Nephron (organoid): ENCODE measurements at regions not wholly inside any gene's neighbourhood (a gene's known extent, or its start where the extent isn't known, plus 50 kb on each side); places are given as distances from the start of the nearest gene placed in this dataset.

Experiments
- H3K27ac Mint-ChIP-seq, 3 experiments: 2 replicates each; pipeline ENCODE4 v1.8.0; 2020; ENCODE audit warnings: mixed read lengths in 3 of 3, mild to moderate bottlenecking in 2 of 3, moderate library complexity in 1 of 3
- H3K27me3 Mint-ChIP-seq: 2 replicates; pipeline ENCODE4 v1.8.0; 2021; ENCODE audit warnings: low read depth, mild to moderate bottlenecking, moderate library complexity, mixed read lengths
- H3K36me3 Mint-ChIP-seq: 2 replicates; pipeline ENCODE4 v1.8.0; 2020; ENCODE audit warnings: low read depth, mixed read lengths
- H3K4me1 Mint-ChIP-seq: 2 replicates; pipeline ENCODE4 v1.8.0; 2020; ENCODE audit warnings: mixed read lengths
- H3K4me3 Mint-ChIP-seq, 3 experiments: 2 replicates each; pipeline ENCODE4 v1.8.0; 2020; ENCODE audit warnings: mild to moderate bottlenecking in 3 of 3, mixed read lengths in 3 of 3, moderate library complexity in 2 of 3
- H3K9me3 Mint-ChIP-seq: 2 replicates; pipeline ENCODE4 v1.8.0; 2020; ENCODE audit warnings: mixed read lengths
- TF ChIP-seq, protein P1 (sequence below), 3 experiments: fragments of 200-600 bp; sonication (generic); IDR thresholded peaks; one replicate each; pipeline ENCODE4 v1.5.0; 2021; ENCODE audit warnings: antibody characterized with exemption in 3 of 3; ENCODE audit not compliant: unreplicated experiment in 3 of 3

DNA sequence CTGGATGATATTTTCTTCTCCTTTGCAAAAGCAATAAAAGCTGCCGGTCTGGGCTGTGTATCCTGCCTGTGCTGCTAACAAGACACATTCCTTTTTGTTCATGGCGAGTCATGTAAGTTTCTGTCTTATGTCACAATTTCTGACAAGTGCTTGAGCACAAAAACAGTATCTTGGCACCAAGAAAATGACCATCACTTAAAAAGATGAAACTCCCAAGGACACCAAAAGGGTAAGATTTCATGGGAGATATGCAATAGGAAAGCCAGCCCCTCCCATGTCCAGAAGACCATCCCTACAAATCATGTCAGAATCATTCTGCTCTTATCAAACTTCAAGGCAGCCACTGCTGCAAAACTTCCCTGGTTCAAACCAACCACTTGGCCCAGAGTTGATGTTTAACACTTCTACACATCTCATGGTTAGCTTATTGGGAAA is 375.4 kb upstream of the ZNF507 start:
- H3K36me3 Mint-ChIP-seq: no peaks in the 10 kb centered on the region
- peaks cover 4% of the 10 kb centered on the region for H3K27me3 Mint-ChIP-seq
- H3K4me3 Mint-ChIP-seq: no peak overlapping the region
- peaks cover 37% of the 10 kb centered on the region for H3K4me1 Mint-ChIP-seq
- H3K9me3 Mint-ChIP-seq: no peaks in the 10 kb centered on the region
- H3K27ac Mint-ChIP-seq: peak overlapping the region; percentile 70 to 87 (median 86)
- TF ChIP-seq, protein P1, sequence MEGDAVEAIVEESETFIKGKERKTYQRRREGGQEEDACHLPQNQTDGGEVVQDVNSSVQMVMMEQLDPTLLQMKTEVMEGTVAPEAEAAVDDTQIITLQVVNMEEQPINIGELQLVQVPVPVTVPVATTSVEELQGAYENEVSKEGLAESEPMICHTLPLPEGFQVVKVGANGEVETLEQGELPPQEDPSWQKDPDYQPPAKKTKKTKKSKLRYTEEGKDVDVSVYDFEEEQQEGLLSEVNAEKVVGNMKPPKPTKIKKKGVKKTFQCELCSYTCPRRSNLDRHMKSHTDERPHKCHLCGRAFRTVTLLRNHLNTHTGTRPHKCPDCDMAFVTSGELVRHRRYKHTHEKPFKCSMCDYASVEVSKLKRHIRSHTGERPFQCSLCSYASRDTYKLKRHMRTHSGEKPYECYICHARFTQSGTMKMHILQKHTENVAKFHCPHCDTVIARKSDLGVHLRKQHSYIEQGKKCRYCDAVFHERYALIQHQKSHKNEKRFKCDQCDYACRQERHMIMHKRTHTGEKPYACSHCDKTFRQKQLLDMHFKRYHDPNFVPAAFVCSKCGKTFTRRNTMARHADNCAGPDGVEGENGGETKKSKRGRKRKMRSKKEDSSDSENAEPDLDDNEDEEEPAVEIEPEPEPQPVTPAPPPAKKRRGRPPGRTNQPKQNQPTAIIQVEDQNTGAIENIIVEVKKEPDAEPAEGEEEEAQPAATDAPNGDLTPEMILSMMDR (IDR thresholded peaks at IDR 0.05; ENCODE audit: unreplicated experiment in 3 of 3): no peak

DNA sequence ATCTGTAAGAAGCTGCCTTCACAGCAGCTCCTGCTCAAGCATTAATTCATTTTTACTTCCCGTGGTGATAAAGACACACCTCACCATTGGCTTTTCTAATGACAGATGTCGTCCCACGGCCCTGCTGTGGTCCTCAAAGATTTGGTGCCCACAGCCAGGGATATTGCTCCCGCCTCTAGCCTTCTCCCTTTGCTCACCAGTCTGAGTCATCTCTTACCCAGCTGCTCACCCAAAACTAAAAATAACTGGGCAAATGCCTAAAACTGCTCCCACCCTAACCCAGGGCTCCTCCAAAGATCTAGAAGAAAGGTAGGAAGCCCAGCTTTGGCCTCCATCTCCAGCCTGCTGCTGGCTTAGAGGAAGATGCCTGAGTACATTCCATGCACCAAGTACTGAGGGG is 371.1 kb upstream of the ZNF507 start:
- H3K4me1 Mint-ChIP-seq: peaks cover 20% of the 10 kb centered on the region
- no peaks in the 10 kb centered on the region for H3K27me3 Mint-ChIP-seq
- TF ChIP-seq, protein P1 (IDR thresholded peaks at IDR 0.05; ENCODE audit: unreplicated experiment in 3 of 3): no peak
- no peaks in the 10 kb centered on the region for H3K9me3 Mint-ChIP-seq
- peak overlapping the region in 1 of 3 experiments; percentile 45 for H3K27ac Mint-ChIP-seq
- H3K4me3 Mint-ChIP-seq: no peak overlapping the region
- no peaks in the 10 kb centered on the region for H3K36me3 Mint-ChIP-seq

DNA sequence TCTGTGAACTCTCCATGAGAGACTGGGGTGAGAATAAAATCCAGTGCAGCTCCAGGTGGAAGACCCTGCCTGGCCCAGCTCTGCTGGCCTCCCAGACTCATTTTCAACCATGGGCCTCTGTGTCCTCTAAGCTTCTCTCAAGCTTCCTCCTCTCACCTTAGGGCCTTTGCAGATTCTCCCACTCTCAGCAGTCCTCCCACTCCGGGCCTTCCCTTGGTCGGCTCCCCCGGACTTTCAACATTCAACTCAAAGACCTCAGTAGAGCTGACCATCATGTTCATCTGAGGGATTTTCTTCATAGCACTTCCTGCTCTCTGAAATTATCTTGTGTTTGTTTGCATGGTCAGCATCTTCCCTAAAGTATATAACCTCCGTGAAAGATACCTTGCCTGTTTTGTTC is 370.5 kb upstream of the ZNF507 start:
- no peaks in the 10 kb centered on the region for H3K36me3 Mint-ChIP-seq
- H3K27ac Mint-ChIP-seq: peak overlapping the region in 2 of 3 experiments; percentile 45 to 84
- no peak overlapping the region for H3K4me3 Mint-ChIP-seq
- TF ChIP-seq, protein P1 (IDR thresholded peaks at IDR 0.05; ENCODE audit: unreplicated experiment in 3 of 3): no peak
- peaks cover 14% of the 10 kb centered on the region for H3K4me1 Mint-ChIP-seq
- no peaks in the 10 kb centered on the region for H3K9me3 Mint-ChIP-seq
- no peaks in the 10 kb centered on the region for H3K27me3 Mint-ChIP-seq

DNA sequence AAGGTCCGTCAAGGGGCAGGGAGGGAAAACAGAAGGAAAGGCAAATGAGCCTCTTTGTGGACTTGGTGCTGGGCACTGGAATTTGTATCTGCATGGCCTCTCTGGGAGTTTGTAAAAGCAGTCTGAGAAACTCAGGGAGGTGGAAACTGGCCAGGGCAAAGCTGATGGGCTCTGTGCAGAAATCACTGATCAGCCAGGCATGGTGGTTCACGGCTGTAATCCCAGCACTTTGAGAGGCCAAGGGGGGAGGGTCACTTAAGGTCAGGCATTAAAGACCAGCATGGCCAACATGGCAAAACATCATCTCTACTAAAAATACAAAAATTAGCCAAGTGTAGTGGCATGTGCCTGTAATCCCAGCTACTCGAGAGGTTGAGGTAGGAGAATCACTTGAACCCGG is 369.9 kb upstream of the ZNF507 start:
- Mint-ChIP-seq H3K27ac (peak overlapping the region in 2 of 3 experiments; percentile 45 to 84), H3K9me3 (no peaks in the 10 kb centered on the region), H3K27me3 (no peaks in the 10 kb centered on the region), H3K36me3 (no peaks in the 10 kb centered on the region), H3K4me1 (peaks cover 10% of the 10 kb centered on the region), H3K4me3 (no peak overlapping the region)
- TF ChIP-seq, protein P1 (IDR thresholded peaks at IDR 0.05; ENCODE audit: unreplicated experiment in 3 of 3): no peak

DNA sequence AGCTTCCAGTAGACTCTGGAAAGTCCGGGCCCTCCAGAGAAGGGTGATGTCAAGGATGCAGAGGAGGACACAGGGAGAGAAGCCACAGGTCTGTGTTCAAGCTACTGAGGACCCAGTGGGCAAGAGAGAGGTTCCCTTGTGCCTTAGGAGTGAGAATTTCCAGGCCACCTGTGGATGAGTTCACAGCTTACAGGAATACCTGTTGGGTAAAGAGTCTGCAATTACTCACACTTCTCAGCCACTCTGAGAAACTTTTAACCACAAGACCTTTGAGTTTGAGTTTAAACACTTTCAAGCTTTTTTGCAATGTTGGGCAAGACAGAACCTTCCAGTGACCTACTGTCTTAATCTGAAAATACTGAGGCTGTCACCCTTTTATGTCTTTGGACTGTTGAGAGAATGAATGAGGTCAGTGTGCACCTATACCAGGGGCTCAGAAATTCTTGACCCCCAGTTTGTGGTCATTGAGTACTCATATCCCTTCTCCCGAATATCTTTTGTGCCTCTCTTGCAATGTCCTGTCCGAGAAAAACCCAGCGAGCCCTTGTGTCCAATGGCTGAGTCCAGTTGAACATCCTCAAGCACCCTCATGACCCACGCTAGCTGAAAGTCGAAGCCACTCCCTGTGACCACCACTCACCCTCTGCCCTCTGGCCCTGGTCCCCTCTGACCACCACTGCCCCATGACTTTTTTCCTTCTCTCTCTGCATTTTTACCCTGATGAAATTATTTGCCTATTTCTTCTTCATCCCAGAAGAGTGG is 368.5 kb upstream of the ZNF507 start:
- H3K4me1 Mint-ChIP-seq: peaks cover 10% of the 10 kb centered on the region
- no peaks in the 10 kb centered on the region for H3K9me3 Mint-ChIP-seq
- H3K36me3 Mint-ChIP-seq: no peaks in the 10 kb centered on the region
- TF ChIP-seq, protein P1 (IDR thresholded peaks at IDR 0.05; ENCODE audit: unreplicated experiment in 3 of 3): no peak
- H3K27ac Mint-ChIP-seq: peak overlapping the region in 1 of 3 experiments; percentile 14
- H3K4me3 Mint-ChIP-seq: no peak overlapping the region
- H3K27me3 Mint-ChIP-seq: no peaks in the 10 kb centered on the region

DNA sequence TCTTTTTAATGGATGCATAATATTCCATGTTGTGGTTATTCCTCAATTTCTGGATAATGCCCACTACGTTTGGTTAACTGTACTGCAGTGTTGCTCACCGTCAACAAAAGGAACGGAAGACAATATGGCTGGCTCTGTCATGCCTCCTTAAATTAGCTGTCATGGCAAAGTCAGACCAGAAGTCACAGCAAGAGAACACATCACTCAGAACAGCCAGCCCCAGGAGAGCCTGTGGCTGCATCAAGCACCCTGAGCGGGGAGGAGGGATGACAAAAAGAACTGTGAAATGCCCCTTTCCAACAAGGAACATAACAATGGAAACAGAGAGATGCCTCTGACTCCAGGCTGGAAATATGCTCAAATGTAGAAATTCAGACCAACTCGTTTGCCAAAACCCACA is 366.0 kb upstream of the ZNF507 start:
- H3K4me1 Mint-ChIP-seq: peaks cover 9% of the 10 kb centered on the region
- H3K27me3 Mint-ChIP-seq: no peaks in the 10 kb centered on the region
- no peak overlapping the region for H3K27ac Mint-ChIP-seq
- TF ChIP-seq, protein P1 (IDR thresholded peaks at IDR 0.05; ENCODE audit: unreplicated experiment in 3 of 3): no peak
- H3K9me3 Mint-ChIP-seq: peaks cover under 1% of the 10 kb centered on the region
- no peaks in the 10 kb centered on the region for H3K36me3 Mint-ChIP-seq
- H3K4me3 Mint-ChIP-seq: no peak overlapping the region
